SHP77 treated with DMSO at 0.1 percent for 48 hours (cell line): ENCODE measurements at regions not wholly inside any gene's neighbourhood (a gene's known extent, or its start where the extent isn't known, plus 50 kb on each side); places are given as distances from the start of the nearest gene placed in this dataset.
"Not testable (repeated sequence)": the region's sequence is repeated elsewhere in the genome, so short reads cannot be mapped to it uniquely, and the experiment has no call there.

Source experiments
- DNase-seq: peaks from one replicate; lab custom pipeline; 2025; lab: John Stamatoyannopoulos, UW

DNA sequence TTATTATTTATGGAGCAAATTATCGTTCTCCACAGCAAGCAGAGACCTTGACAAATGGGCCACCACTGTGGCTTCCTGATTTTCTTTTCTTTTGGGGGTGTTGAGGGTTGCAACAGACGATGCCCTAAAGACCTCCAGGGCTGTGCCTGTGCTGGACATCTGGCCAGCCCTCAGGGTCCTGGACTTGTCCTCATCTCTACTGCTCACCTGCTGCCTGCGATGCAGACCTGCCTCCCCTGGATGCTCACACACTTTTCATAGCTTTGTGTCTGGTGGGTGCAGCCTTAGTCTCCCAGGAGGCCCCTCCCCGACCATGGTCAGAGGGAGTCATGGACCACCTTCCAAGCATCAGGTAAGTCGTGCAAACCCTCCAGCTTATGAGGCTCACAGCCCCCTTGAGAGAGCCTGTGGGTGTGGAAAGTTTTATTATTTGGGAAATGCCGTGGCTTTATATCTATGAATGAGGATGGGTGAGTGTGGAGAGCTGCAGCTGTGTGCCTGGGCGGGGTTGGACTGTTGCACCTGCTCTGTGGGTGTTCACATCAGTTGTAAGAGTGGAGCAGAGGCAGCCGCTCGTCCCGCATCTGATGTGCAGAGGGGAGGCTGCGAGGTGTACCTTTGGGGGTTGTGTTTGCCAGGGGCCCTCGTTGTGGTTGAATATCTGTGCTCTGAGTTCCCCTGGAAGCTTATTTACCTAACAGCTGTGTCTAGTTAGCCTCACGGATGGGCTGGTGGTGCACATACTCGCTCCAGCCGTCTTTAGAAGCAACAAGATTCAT, 126.3 kb upstream of the IRX4 start:
- no peak for DNase-seq

DNA sequence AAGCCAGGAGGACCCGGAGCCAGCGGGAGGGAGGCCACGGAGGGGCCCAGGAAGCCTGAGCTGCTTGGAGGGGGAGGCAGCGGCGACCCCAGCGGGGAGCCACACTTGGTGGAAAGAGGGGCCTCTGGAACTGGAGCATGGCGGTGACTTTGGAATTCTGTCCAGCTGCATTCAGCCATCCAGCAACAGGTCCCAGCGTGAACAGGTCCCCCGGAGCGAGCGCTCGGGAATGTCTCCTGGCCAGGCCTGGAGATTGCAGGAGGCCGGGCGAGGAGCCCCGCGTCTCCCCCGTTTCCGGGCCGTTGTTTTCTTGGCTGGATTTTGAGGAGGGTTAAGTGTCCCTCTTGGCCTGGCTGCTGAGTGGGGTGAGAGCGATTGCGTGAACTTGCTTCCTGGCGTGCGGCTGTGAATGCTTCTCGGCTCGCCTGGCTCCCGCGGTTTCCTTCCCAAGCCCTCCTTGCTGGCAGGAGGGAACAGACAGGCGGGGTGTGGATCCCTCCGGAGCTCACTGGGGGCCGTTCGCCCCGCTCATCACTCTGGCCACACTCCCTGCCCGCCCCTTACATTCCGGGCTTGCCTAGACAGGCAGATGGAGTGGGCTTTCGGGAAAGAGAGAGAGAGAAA, 125.3 kb upstream of the IRX4 start:
- DNase-seq, result no peak

DNA sequence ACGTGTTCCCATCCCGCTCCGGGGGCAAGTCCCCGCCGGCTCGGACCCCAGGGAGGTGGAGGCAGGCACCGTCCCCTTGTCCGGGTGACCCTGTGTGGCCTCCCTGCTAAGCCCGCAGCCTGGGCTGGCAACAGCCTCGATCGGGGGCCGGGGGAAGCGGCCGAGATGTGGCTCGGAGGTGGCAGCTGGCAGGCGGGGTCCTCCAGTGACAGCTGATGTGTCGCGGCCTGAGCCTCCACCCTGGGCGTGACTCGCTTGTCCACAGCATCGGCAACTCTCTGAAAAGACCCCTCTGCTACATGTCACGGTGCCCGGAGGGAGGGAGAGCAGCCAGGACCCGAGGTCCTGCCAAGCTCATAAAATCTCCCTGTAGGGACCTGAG, 124.8 kb upstream of the IRX4 start:
- DNase-seq, result no peak

DNA sequence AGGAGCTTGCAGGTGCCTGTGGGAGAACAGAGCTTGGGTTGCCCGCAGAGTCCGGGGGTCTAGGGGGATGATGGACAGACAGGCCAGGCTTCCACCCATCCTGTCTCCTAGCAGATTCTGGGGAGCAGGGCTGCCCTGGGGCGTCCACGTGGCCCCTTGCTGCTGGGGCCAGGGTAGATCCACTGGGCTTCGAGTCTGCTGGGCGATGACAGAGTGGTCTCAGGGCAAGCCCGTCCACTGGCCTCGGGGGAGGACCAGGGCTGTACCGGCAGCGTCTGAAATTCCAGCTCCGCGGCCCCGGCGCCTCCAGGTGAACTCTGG, 124.2 kb upstream of the IRX4 start:
- no peak for DNase-seq

DNA sequence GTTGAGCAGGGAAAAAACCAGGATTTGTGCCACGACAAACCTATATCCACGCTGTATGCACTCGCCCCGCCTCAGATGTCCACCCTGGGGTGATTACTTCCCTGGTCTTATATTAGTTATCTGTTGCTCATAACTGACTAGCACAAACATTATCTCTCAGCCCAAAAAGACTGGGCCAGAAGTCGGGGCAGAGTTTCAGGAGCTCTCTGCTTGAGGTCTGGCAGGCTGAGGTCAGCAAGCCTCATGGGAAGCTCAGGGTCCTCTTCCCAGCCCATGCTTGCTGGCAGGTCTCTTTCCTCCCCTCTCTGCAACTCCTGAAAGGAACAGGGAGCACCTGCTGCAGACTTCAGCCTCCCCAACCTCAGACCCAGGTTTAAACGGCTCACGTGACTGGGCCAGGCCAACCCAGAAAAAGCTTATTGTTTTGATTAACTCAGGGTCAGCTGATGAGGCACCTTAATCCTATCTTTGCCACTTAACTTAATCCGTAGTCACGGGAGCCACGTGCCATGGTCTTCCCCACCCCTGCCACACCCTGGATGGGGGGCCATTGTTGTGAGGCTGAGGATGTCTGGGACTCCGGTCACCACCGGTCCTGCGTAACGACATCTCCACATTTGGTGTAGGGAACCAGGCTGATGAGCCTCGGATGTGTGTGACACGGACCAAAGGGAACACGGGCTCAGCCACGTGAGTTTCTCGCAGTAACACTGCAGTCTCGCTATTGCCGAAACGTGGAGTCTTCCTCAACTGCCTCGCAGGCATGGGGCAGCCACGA, 123.7 kb upstream of the IRX4 start:
- DNase-seq, result no peak

DNA sequence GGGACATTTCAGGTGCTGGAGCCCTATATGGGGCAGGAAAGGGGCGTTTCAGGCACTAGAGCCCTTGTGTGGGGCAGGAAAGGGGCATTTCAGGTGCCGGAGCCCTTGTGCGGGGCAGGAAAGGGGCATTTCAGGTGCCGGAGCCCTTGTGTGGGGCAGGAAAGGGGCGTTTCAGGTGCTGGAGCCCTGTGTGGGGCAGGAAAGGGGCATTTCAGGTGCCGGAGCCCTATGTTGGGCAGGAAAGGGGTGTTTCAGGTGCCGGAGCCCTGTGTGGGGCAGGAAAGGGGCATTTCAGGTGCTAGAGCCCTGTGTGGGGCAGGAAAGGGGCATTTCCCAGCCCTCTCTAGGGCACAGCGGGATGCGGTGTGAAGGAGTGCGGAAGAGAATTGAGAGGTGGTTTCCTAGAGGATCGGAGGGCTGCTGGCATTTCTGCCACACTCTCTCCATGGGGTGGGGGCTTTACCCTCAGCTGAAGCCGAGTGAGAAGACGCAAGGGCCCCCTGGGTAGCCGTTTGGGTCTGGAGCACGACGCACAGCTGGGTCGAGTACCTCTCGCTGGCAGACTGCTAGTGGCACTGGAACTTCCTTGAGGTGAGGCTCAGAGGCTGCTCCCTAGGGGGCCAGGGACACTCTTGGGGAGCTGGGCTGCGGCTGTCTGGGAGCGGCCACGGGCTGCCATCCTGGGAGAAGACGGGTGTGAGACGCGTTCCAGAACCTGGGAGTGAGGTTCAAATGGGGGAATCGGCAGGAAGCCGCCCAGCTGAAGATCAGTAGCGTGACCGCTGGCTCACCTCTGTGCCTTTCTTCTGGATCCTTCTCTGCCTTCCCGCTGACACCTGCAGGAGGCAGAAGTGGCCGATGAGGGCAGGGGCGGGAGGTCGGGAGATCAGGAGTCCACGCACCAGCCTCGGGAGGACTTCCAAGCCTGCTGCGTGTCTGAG, 122.6 kb upstream of the IRX4 start:
- DNase-seq, result no peak

DNA sequence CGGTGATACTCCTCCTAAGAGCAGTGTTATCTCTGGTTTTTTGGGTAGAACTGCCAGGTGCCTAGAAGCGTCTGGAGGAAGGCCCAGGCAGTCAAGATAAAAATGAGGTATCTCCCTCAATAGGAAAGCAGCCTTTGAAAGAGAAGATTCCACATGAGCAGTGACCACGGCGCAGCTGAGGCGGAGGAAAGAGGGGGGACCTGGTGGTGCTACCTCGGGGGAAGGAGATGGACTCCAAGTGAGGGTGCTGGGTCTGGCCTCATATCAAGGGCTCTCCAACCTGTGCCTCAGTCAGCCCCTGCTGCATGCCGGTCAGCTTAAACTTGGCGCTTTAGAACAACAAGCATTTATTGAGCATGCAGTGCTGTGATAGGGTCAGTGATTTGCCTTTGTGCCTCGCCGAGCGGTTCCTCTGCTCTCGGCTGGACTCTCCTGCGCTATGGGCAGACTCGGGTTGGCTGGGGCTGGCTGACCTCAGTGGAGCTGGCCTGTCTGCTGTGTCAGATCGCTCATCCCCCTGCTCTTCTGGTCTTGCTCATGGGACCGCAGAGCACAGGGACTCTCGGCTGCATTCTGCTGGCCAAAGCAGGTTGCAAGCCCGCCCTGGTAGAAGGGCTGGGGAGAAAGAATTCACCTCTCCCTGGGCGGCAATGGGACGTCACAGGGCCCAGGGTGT, 121.1 kb upstream of the IRX4 start:
- DNase-seq, result no peak

DNA sequence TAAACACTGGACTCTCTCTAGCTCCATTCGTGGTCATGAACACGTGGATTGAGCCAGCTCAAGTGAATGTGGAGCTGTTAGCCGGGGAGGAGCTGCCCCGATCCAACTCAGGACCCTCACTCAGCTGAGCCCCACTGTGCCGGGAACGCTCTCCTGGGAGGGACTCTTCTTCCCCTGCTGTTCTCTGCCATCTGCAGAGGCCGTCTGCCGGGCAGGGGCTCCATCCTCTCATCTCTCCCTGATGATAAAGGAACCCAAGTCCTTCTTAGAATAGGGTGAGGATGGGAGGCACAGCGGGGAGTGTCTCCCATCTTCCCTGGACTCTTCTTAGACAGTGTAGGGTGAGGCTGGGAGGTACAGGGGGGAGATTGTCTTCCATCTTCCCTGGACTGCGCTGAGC, 120.5 kb upstream of the IRX4 start:
- DNase-seq, result no peak

DNA sequence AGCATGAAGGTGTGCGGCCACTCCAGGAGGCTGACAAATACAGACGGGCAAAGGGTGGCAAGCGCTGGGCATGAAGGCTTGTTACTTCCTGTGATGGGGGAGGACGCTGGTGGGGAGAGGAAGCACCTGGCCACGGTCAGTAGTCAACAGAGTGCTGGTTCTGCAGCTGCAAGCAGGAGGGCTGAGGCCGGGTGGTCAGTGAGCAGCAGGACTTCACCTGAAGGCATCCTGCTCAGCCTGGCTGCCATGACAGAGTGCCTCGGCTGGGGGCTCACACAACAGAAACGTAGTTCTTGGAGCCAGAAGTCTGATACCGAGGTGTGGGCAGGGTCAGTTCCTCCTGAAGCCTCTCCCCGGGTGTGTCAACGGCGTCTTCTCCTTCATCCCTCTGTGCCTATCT, 118.6 kb upstream of the IRX4 start:
- DNase-seq, result no peak

DNA sequence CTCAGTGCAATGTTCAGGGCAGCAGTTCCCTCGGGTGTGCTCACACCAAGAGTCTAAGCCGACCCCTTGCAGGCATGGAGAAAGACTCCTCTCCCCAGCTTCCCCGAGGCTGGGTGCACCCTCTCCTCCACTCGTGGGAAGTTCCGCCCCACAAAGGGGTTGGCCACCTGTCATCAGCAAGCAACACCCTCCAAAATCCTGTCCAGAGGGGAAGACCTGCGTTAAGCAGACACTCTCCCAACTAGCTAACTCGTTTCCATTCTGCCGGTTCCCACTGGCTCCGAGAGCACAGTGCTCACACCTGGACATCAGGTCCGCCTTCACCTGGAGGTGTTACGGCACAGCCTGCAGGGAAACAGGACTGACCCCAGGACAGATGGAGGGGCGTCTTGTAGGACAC, 117.9 kb upstream of the IRX4 start:
- DNase-seq, result no peak

DNA sequence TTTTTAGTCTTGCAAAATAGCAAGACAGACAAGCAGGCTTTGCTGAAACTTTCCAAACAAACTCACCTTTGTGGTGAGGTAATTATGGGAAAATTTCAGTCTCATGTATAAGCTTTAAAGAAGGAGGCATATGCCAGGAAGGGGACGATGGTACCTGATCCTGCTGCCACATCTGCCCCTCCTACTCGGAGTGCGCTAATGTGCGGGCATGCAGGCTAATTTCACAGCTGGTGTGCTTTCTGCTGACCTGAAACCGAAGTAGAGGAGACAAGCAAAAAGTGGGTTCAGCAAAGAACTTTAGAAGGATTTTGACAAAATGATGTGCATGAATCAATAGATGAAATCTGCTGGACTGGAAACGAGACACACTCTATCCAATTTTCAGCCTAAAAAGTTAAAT, 117.1 kb upstream of the IRX4 start:
- no peak for DNase-seq

DNA sequence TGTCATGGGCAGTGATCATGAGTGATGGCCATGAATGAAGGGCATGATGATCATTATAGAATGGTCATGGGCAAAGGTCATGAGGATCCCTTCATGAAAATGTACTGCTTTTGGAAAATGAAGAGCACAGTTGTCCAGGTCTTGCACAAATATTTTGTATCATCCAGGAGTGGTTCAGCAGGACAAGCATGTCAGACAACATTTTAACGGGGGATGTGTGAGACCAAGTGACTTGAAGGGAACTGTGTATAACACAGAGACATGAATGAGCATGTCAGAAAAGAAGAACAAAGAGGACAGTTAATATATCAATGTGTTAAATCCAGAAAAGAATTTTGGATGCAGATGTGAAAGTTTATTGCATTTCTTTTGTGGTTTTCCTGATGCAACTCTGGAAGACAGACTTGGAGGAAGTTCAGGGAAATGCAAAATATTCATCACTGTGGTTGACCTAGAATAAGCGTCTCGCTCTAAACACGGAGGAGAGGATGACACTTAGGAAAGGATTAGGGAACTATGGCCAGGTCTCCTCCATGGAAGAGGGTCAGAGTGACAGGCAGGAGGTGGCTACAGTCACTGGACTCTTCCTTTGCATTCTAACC, 116.1 kb upstream of the IRX4 start:
- DNase-seq, result no peak

DNA sequence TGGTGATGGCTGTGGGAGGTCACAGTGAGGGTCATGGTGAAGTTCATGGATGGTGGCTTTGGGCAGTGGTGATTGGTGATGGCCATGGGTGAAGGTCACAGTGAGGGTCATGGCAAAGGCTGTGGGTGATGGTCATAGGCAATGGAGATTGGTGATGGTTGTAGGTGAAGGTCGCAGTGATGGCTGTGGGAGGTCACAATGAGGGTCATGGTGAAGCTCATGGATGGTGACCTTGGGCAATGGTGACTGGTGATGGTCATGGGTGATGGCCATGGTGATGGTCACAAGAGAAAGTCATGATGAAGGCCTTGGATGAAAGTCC, 115.6 kb upstream of the IRX4 start:
- no peak for DNase-seq

DNA sequence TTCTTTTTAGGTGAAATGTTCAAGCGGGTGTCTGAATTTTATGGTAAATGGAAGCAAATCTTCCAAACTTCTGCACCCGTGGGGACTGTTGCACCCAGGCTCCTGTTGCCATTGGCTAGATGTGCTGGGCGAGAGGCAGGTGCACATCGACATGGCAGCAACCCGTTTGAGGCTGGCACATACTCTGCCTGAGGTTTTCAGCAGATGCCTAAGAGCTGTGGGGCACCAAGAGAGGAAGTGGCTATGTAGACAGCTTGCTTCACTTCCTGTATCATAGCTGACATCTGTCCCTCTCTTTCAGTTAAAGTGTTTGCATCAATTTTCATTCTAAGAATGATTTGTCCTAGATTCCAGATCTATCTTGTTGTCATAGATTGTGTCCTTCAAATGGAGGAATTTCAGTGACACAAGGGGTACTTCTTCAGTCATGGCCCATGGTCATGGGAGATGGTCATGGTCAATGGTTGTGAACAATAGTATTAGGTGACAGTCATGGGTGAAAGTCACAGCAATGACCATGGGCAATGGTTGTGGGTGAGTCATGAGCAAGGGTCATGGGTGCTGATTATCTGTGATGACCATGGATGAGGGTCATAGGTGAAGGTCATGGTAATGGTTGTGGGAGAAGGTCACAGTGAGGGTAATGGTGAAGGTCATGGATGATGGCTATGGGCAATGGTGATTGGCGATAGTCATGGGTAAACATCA, 115.1 kb upstream of the IRX4 start:
- DNase-seq, result no peak

DNA sequence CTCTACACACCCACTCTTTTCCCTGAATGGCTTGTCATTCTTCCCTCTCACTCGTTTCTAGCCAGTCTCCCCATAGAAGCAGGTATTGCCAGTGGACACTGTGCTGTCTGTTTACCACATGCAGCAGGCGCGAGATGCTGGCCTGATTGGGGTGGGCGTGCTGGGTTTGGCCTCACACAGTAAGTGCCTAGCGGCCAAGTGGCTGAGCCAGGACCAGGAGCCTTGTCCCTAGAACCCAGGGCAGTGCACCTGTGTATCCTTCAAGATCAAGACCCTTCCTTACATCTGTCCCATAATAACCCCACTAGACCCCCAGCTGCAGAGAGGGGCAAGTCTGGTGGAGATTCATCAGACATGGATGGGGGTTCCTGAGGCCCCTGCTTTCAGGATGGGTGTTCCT, 112.8 kb upstream of the IRX4 start:
- DNase-seq, result no peak

DNA sequence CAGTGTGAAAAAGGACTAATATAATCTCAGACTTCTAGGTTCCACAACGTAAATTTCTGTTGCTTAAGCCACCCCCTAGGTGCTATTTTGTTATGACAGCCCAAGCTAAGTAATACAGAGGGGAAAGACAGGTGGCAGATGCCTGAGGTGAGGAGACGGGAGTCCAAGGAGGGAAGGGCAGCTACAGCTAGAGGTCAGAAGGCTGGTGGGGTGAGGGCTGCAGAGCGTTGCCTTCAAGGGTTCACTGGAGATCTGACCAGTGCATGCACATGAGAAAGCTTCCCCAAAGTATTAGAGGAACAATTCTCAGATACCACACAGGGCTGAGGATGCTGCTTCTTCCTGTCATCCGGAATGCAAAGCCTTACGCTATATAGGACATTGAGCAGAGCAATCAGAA, 104.7 kb upstream of the IRX4 start:
- no peak for DNase-seq

DNA sequence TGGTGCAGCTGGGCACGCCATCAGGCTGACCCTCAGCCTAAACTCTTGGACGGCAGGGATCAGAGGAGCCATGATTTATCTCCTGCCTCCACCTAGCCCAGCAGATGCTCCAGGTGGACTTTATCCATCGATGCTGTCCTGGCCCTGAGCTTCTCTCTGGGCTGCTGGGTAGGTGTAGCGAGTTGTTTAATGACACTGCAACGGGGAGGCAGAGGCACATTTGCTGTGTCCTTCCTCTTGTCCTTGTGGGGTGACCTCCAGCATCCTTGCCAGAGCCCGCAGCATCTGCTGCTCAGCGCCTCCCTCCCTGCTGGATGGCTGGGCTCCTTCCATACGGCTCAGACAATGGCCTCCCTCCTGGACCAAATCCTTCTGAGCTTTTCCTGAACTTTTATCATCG, 103.1 kb upstream of the IRX4 start:
- no peak for DNase-seq

DNA sequence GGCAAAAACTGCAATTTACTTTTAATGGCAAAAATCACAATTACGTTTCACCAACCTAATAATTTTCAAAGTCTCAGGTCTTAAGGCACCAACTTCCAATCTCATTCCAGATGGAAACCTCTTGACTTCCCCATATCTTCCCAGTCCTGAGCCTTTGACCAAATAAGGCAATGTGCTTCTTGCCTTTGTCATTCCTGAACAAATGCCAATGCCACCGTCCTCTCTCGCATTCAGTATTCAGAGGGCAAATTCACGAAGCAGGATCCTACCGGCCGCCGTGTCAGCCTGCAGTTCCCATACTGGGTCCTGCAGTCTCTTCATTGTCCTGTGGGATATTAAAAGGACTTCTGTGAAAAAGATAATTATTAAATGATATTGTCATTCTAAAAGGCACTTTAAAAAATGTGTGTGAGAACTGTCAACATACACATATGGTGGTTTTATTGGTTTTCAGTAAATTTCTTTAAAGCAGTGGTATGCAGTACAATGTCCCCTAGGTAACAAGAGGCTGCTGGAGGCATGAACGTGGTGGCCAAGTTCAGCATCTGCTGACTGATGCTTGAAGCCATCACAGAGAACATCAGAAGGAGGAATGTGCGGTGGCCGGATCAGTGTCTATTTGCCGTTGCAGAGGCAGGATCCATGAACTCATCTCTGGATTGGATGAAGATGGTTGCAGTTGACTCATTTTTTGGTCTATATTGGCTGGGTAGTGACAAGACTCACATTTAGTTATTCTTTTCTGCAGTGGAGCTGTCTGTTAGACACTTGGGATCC, 101.4 kb upstream of the IRX4 start:
- no peak for DNase-seq

DNA sequence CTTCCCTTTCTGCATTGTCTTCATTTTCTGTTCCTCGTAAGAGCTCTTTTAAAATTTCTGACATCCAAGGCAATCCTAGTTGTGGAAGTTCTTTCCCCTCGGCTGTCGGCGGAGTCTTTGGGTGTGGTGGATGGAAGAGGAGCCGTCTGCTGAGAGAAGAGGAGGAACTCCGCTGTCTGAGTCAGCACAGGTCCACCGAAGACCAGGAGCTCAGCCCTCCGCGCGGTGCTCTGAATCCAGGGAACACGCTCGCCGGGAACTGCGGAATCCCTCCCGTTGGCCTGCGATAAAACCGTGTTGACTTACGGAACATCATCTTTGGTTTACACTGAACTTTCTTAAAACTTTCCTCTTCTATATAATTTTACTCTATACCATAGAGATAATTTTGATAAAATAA, 100.7 kb upstream of the IRX4 start:
- no peak for DNase-seq

DNA sequence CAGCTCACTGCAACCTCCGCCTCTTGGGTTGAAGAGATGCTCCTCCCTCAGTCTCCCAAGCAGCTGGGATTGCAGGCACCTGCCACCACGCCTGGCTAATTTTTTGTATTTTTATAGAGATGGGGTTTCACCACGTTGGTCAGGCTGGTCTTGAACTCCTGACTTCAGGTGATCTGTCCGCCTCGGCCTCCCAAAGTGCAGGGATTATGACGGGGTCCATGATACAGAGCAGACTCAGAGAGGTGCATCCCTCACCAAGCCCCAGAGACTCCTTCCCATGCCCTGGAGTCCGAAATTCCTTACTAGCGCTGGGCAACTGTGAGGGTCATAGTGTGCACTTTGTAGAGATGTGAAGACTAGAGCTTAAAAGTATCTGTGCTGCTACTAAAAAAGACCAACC, 99.8 kb upstream of the IRX4 start:
- not testable (repeated sequence) for DNase-seq
